Skin of body (tissue), 1 donor: ENCODE measurements at regions not wholly inside any gene's neighbourhood (a gene's known extent, or its start where the extent isn't known, plus 50 kb on each side); places are given as distances from the start of the nearest gene placed in this dataset.

Source experiments
- DNase-seq: peaks from one replicate; lab custom pipeline; 2025; lab: John Stamatoyannopoulos, UW

GRCh38 chr13:73224703-73225102, 165.9 kb downstream of the KLF5 start:
- DNase-seq = no peak

GRCh38 chr13:73223372-73223781, 164.6 kb downstream of the KLF5 start:
- no peak for DNase-seq

GRCh38 chr13:73222627-73223305, 164.0 kb downstream of the KLF5 start:
- no peak for DNase-seq

GRCh38 chr13:73220966-73221720, 162.3 kb downstream of the KLF5 start:
- DNase-seq = no peak

- DNase-seq = no peak
Observed at GRCh38 chr13:73218181-73218580, 159.4 kb downstream of the KLF5 start.

GRCh38 chr13:73216381-73216831, 157.6 kb downstream of the KLF5 start:
- peak; percentile 76 for DNase-seq

GRCh38 chr13:73215823-73216222, 157.0 kb downstream of the KLF5 start:
- DNase-seq = no peak

- DNase-seq = no peak
Observed at GRCh38 chr13:73212482-73212881, 153.7 kb downstream of the KLF5 start.

GRCh38 chr13:73210218-73210883, 151.5 kb downstream of the KLF5 start:
- DNase-seq = no peak

GRCh38 chr13:73204952-73205351, 146.1 kb downstream of the KLF5 start:
- no peak for DNase-seq

- no peak for DNase-seq
Observed at GRCh38 chr13:73201626-73202025, 142.8 kb downstream of the KLF5 start.

- peak; percentile 53 for DNase-seq
Observed at GRCh38 chr13:73198991-73199411, 140.2 kb downstream of the KLF5 start.

- DNase-seq = no peak
Observed at GRCh38 chr13:73195091-73195490, 136.3 kb downstream of the KLF5 start.

GRCh38 chr13:73194310-73194709, 135.5 kb downstream of the KLF5 start:
- no peak for DNase-seq

- DNase-seq = no peak
Observed at GRCh38 chr13:73193554-73193953, 134.7 kb downstream of the KLF5 start.

GRCh38 chr13:73190477-73190876, 131.7 kb downstream of the KLF5 start:
- DNase-seq = no peak

GRCh38 chr13:73189776-73190175, 131.0 kb downstream of the KLF5 start:
- DNase-seq = no peak

GRCh38 chr13:73189362-73189761, 130.6 kb downstream of the KLF5 start:
- no peak for DNase-seq

GRCh38 chr13:73187106-73187505, 128.3 kb downstream of the KLF5 start:
- no peak for DNase-seq

- no peak for DNase-seq
Observed at GRCh38 chr13:73179650-73180274, 121.0 kb downstream of the KLF5 start.

GRCh38 chr13:73177916-73178565, 119.2 kb downstream of the KLF5 start:
- no peak for DNase-seq
